NCI-H2196 treated with DMSO at 0.1 percent for 48 hours (cell line): ENCODE measurements at regions not wholly inside any gene's neighbourhood (a gene's known extent, or its start where the extent isn't known, plus 50 kb on each side); places are given as distances from the start of the nearest gene placed in this dataset.
"Not testable (repeated sequence)": the region's sequence is repeated elsewhere in the genome, so short reads cannot be mapped to it uniquely, and the experiment has no call there.

Source experiments
- DNase-seq: peaks from one replicate; lab custom pipeline; 2025; ENCODE audit not compliant: unreplicated experiment; lab: John Stamatoyannopoulos, UW

DNA sequence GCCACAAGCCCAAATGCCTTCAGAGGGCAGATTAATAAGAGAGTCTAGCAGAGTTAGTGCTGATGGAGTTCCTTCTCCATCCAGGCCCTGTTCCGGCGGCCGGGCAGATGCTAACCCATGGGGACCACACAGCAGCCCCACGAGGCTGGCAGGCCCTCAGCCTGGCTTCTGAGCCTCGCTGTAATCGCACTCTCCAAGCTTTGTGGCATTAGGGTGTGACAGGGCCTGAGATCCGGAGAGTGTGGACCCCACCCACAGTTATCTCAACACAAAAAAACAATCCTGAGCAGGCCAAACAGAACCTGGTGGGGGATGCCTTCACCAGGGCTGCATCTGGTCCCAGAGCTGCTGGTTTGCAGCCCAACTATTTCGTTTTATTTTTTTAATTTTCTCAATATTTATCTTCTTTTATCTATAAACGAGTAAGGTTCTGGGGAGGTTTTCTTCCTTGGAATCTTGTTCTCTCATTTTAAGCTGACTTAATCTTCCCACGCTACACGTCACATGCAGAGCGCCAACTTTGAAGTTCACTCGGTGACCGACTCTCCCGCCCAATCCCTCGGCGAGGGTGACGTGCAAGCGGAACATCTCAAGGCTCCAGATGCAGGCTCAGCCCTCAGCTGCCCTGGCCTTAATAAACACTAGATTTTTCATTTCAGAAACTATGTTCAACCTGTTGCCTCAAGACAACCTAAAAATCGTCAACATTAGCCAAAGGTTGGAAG lies 372.4 kb downstream of the BCL2L11 start:
- not testable (repeated sequence) for DNase-seq

DNA sequence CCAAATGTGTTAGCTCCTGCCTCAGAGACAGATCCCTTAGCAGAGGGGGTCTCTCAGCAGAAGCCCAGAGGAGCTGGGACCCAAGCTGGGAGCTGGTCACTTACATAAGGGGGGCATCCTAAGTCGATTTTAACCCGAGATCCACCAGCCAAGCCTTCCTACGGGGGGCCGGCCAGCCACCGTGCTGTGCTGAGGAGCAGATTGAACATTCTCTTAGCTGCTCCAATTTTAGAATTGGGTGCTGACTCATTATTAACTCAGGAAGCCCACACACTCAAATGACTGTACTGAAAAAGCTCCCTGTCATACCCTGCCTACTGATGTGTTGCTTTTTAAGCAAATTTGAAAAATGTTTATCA lies 373.0 kb downstream of the BCL2L11 start:
- not testable (repeated sequence) for DNase-seq

DNA sequence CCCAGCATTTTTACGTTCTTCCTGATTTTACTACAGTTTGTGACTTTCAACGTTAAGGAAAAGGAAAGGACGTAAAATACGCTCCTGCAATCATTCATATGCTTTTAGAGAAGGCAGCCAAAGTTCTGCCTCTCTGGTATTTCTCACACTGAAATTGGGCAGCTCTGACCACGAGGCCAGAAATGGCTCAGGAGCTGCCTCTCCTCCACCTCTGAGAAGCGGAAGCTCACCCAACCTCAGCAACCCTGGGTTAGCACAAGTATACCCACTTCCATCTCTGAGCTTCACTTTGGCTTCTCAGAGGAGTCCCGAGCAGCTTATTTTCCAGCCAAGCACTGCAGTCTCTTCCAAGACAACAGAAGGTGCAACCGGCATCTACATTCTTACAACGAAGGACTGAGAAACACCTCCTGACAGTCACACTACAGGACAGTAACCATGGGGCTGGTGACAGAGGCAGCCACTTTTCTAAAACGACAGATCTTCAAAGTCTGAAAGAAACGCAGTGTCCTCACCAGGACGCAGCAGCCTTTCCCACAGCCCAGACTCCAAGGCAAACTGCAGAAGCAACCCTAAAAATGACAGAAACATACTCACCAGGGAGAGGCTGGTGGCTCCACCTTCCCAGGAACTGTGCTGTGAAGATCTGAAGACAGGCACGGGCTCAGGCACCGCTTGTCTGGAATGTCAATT lies 373.7 kb downstream of the BCL2L11 start:
- DNase-seq, result not testable (repeated sequence)

DNA sequence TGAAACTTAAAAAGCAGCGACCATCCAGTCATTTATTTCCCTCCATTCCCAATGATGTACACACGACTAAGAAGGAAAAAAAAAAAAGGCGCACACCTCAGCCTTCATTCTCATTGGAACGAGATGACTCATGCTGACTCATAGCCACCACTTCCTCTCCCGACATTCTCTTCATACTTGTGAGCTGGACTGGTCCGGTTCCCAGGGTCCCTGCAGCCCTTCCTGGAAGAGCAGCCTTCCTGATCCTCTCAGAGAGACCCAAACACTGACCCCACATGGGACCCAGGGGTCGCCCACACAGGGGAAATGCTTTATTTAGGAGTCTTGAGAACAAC lies 374.2 kb downstream of the BCL2L11 start:
- DNase-seq, result not testable (repeated sequence)

DNA sequence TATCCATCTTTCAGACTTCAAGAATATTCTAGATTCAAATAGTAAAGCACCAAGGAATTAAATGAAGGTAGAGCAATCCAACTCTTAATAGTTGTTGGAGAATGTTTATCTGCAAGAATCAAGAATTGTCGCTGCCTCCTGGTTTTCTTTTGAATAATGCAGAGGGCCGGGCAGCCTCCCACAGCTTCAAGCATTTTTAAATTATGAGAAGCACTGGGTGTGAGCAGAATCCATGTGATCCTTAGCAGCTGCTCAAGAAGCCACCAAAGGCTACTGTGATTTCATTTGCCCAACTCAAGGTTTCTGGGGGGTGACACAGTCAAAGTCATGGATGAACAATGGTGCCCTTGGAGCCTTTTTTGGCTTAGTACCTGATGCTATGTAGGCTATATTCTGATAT lies 374.9 kb downstream of the BCL2L11 start:
- not testable (repeated sequence) for DNase-seq

DNA sequence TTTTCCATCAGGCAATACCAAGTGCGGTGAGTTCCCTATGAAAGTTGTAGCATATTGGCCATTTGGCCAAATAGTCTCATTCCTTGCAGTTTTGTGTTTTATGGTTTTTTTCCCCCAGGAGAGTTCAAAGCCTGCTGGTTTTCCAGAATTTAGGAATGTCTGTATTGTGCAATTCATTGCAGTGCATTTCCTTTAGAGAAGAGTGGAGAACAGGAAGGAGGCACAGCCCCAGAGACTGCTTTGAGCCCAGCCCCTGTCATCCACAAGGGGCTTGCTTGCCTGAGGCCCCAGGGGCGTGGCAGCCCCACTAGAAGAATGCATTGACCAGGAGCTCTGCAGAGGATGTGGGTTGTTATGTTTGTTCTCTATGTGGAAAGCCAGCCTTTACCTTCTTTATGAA lies 375.5 kb downstream of the BCL2L11 start:
- DNase-seq, result not testable (repeated sequence)

DNA sequence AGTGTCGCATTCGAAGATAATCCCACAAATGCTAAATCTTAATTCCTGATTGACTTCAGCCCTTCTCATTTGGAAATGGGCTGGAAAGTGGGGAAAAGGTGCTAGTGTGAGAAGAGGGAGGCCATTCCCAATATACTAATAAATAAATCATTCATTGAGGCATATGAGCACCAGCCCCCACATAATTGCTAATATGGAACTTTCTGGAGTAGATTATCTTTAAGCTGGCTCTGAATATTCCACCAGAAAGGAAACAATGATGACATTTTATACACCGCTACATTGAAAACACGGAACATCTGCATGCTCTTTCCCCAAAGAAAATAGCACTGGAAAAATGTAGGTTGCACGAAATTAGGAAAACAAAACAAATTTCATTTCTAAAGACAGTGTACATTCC lies 376.1 kb downstream of the BCL2L11 start:
- DNase-seq, result not testable (repeated sequence)

DNA sequence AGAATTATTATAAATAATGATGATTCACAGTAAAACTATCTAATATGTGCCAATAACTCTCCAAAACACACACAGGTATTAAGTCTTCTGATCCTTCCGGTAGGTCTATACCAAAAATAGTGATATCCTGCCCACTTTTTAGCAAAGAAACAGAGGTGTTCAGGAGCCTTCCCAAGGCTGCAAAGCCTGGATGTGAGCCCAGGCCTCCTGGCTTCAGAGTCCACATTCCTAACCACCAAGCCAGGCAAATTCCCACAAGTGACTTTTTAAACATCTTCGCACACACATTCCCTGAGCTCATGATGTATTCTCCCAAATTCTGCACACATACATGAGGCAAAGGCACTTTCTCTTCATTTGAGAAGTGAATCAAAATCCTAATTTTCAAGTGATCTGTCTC lies 376.6 kb downstream of the BCL2L11 start:
- DNase-seq, result not testable (repeated sequence)

DNA sequence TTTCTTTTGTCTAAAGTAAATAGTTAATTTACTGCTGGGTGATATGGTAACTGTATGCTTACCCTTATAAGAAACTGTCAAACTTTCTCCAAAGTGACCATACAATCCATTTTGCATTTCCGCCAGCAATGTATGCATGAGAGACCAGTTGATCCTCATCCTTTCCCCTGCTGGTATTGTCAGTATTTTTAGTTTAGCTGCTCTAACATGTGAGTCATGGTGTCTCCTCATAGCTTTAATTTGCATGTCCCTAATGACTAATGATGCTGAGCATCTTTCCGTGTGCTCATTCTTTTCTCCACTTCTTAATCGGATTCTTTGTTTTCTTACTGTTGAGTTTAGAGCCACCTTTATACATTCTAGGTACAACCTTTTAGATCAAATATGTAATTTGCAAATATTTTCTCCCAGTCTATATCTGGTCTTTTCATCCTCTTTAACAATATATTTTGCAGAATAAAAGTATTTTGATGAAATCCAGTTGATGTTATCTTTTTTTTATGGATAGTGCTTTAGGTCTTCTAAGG lies 379.9 kb downstream of the BCL2L11 start:
- not testable (repeated sequence) for DNase-seq

DNA sequence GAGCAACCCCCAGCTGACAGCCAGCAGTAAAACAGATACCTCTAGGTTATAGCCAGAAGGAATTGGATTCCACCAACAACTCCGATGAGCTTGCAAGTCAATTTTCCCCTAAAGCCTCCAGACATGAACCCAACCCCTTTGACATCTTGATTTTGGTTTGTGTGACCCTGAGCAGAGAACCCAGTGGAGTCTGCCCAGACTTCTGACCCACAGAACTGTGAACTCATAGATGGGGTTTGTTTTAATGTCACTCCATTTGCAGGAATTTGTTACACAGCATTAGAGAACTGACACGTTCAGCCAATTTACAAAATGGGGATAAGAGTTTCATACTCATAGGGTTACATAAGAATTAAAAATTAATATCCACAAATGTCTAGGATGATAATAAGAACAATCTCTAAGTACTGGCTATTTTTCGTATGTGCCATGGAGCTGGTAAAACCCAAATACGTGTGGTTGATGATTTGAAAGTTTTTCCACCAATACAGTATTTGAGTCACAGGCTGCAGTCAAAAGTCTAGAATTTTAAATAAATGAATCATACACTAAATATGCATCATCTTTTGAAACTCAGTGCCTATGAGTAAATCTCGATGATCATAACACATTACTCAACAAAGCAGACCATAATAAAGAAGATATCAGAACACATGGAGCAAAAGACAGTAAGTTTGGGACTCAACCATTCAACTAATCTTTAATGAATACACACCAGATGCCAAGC lies 380.0 kb downstream of the ANAPC1 start:
- not testable (repeated sequence) for DNase-seq

DNA sequence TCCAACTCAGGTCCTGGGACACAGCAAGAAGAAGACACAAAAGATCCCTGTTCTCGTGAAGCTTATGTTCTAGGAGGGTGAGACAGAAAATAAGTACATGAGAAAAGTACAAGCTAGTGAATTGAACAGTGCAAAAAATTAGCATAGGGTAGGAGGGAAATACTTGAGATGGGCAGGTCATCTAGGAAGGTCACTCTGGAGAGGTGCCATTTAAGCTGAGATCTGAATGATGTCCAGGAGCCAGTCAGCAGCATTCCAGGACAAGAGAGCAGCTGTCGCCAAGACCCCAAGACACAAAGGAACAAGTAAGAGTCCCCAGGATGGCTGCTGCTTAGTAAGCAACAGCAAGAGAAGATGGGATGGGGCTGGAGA lies 379.4 kb downstream of the ANAPC1 start:
- not testable (repeated sequence) for DNase-seq

DNA sequence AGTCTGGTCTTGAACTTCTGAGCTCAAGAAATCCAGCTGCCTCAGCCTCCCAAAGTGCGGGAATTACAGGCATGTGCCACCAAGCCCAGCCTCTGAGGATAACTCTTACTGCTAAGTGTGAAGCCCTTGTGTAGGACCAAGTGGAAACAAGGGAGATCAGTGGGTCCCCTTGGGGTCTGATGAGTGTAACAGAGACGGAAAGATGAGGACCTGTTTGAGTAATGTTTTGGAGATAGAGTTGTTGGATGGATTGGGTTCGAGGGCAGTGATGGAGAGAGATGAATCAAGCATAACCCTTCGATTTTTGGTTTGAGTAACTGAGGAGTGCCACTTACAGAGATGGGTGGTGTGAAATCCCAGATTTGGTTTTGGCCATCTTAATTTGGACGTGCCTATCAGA lies 378.7 kb downstream of the ANAPC1 start:
- not testable (repeated sequence) for DNase-seq

DNA sequence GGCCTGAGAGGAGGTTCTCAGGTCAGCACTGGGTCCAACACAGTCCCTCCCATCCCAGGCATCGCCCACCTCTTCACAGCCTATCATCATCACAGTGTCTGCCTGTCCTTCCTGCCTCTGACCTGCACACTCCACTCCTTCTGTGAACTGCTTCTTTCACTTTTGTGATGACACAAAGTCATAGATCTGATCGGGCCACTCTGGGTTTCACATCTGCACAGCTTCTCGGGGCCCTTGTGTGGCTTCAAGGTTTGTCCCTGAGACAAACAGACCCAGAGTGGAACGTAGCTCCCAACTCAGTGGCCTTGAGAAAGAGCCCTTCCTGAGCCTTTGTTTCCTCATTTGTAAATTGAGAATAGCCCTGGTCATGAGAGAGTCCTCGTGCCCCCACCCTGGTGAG lies 377.1 kb downstream of the ANAPC1 start:
- not testable (repeated sequence) for DNase-seq

DNA sequence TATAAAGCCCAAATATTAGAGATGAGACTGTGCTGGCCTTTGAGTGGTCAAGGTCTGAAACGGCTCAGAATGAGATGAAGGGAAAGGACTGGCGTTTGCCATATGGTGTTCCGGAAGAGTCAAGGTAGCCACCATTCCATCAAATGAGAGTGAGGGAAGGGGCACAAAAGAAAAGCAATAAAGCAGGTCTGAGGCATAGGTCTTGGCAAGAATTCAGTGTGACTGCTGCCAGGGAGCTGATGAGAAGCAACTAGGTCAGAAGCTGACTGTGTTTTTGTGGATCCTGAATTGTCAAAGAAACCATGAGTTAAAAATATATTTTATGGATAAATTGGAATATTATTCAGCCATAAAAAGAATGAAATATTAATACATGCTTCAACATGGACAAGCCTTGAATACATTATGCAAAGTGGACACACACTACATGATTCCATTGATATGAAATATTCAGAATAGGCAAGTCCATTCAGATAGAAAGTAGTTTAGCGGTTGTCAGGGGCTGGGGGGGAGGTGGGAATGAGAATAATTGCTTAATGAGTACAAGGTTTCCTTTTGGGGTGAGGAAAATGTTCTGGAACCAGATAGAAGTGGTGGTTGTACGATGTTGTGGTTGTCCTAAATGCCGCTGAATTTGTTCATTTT lies 374.6 kb downstream of the ANAPC1 start:
- not testable (repeated sequence) for DNase-seq

DNA sequence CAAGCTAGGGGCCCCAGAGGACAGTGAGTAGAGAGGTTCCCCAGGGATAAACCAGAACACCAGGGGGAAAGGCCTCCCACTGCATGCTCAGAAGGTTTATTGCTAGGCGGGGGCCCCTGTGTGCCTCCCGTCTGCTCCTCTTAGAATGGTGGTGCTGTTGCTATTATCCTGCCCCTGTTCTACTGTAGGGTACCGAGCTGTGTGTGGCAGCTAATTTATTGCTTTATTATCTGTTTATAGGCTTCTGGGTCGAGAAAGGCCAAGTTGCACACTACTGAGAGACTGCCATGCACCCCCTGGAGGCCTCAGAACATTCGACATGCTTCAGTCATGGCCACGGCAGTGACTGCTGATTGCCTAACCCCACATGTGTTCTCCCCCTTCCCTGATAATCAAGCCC lies 373.6 kb downstream of the ANAPC1 start:
- DNase-seq, result not testable (repeated sequence)

DNA sequence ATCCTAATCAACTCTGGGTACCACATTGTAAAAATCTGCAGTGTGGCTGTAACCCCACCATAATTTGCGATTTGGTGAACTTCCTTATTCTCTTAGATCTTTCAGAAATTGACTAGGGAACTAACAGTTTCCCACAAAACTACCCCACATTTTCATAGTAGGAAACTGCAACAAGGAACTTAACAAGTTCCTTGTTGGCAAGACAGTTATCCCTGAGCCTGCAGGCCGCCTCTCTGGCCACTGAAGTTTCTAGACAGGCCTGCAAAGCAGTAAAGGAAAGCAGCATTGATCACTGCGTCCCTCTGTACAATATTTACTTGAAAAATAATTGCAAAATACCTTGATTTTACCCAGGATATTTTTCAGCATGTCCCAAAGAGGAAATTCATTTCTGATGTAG lies 372.9 kb downstream of the ANAPC1 start:
- not testable (repeated sequence) for DNase-seq

DNA sequence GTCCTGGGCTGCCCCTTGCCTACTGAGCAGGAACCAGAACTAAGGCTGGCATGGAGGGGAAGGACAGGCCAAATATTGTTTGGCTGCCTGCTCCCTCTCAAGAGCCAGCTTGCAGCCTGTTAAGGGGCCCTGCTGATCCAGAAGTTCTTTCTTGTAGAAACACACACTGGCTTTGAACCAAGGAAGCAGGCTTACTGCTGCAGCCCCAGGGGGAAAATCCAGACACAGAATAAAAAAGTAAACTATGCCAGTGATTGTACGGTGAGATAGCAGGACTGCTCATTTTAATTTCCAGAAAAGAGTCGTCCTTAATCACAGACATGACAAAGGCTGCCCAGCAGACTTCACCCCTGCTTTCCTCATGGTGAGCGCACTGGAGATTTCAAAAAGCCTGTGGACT lies 371.6 kb downstream of the ANAPC1 start:
- not testable (repeated sequence) for DNase-seq

DNA sequence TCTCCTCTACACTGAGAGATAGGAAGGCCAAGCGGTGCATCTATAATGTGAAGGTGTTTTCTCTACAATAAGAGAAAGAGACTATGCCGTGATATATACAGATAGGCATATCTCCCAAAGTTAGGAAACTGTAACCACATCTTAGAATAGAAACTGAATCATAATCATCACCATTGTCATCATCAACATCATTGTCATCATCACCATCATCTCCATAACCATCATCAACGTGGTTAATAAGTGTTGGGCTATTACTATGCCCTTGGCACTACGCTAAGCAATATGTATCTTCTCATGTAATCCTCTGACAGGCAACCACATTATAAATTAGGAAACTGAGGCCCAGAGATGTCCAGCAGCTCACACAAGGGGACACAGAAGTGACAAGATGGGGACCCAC lies 369.9 kb downstream of the ANAPC1 start:
- DNase-seq, result not testable (repeated sequence)

DNA sequence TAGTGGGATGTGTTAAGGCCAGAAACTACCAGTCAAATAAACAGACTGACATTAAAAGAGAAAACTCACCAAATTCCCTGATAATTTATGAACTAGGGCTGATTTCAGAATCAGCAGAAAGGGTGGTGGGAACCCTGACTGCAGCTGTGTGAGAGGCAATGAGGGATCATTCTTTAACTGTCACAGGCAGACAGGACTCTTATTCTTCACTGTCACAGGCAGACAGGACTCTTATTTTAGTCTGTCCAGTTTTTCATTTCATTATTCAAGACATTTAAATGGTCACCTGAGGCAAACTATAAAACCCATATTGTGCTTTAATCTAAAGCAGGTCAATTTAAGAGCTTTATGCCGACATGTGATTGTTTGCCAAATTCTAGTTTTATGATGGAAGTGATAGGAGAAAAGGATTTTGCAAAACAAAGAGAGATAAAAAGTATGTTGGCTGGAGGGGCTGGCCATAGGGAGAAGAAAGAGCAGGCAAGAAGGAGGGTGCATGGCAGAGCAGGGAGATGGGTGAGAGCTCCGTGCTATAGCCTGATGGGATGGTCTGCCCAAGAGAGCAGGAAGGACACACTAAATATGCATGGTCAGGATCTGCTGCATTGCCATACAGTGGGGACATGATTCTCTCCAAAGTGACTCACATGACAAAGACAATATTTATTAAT lies 366.8 kb downstream of the ANAPC1 start:
- not testable (repeated sequence) for DNase-seq

DNA sequence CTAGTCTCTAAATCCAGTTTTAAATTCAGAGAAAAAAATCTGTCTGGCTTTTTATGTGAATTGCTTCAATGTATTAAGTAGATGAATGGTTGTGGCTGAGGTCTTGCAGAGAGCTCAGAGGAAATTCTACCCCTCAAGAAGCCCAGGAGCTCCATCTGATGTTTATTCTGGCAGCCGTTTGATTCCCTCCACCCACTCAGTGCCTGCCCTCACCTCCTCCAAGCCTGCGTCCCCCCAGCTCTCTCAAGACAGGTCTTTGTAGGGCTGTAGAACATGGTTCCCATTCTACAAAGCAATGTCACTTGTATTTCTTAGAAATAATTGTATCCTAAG lies 366.3 kb downstream of the ANAPC1 start:
- DNase-seq, result not testable (repeated sequence)

DNA sequence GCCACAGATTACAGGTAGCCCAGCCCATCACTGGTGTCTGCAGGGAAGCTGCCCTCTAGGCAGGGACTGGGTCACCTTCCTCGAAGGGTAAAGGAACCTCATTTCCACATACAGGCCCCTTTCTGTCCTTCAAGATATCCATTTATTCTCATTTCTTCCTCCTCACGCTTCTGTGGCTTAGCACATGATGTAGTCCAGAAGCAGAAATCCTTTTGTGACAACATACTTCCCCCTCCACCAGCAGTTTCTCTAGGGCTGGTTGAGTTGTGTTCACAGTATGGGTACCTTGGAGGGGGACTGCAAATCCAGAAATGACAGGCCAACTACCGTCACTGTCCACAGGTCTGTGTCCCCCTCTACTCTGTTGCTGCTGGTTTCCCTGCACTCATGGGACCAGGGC lies 364.9 kb downstream of the ANAPC1 start:
- no peak for DNase-seq
